Fibroblast of the conjunctiva (primary cell): ENCODE measurements at regions not wholly inside any gene's neighbourhood (a gene's known extent, or its start where the extent isn't known, plus 50 kb on each side); places are given as distances from the start of the nearest gene placed in this dataset.
"Not testable (repeated sequence)": the region's sequence is repeated elsewhere in the genome, so short reads cannot be mapped to it uniquely, and the experiment has no call there.

Source experiments
- DNase-seq: peaks from one replicate; pipeline ENCODE4 v3.0.0-alpha.2; 2010; ENCODE audit warnings: low read depth

DNA sequence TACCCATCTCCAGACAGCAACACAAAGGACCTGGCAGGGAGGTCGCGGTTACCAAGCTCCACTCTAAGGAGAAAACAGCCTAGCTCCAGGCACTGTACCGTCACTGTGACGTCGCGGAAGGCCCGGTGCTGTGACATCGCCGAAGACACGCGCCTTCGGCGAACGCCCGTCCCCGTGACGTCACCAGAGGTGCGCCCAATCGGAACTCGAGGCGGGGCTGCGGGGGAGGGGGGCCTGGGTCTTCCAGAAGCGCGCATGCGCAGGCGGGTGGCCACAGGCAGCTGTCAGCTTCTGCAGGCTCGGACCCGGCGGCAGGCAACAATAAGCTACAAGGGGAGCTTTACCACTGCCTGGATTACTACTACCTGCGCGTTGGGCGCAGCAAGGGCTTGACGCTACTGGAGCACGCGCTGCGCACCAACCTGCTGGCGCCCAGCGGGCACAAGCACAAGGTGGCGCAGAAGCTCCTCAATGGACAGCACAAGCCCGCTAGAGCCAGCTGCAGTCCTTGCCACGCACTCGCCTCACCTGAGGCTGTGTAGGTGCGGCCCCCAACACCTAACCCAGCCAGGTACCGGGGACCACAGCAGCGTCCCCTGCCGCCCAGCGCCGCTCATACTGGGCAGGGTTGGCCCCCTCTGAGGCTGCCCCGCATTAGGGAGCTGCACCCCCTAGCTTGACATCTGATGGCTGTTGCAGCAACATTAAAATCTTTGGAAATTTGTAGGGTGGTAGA lies 208.4 kb downstream of the TPST1 start:
- DNase-seq = peak; percentile 55

DNA sequence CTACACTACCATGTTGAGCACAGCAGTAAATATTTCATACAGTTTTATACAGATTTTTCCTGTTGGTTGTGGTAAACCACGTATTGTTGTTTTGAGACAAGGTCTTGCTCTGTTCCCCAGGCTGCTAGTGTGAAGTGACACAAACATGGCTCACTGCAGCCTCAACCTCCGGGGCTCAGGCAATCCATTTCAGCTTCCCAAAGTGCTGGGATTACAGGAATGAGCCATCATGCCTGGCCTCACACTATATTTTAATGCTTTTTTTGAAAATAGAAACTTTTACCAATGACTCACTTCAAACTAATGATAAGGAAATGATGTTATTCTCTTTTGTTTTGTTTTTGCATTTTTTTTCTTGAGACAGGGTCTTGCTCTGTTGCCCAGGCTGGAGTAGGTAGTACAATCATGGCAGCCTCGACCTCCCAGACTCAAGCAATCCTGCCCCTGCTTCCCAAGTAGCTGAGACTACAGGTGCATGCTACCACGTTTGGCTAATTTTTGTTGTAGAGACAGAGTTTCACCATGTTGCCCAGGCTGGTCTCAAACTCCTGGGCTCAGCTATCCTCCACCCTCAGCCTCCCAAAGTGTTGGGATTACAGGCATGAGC lies 210.6 kb downstream of the TPST1 start:
- DNase-seq = no peak

DNA sequence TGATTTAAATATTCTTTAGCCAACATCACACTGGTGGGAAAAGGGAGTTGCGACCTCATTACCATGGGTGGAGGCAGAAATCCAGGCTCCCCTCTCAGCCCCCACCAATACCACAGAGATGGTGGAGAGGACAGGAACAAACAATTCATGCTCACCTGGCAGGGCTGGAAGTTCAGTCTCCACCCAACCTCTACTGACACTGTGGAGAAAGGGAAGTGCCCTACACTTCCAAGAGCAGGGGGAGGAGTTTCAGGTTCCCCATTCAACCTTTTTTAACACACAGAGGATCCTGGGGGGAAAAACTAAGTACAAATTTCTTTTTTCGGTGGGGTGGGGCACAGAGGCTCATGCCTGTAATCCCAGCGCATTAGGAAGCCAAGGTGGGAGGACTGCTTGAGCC lies 210.1 kb upstream of the KCTD7 start:
- no peak for DNase-seq

DNA sequence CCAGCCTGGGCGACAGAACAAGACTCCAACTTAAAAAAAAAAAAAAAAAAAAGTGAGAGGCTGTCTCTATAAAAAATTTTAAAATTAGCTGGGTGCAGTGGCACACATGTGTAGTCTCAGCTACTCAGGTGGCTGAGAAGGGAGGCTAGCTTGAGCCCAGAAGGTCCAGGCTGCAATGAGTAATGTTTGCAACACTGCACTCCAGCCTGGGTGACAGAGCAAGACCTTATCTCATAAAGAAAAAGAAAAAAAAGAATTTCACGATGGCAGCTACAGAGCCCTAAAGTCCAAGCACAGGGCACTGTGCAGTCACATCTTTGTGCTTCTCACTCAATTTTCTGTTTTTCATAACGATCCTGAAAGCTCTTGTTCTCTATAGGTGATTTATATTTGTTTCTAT lies 209.5 kb upstream of the KCTD7 start:
- DNase-seq = no peak

DNA sequence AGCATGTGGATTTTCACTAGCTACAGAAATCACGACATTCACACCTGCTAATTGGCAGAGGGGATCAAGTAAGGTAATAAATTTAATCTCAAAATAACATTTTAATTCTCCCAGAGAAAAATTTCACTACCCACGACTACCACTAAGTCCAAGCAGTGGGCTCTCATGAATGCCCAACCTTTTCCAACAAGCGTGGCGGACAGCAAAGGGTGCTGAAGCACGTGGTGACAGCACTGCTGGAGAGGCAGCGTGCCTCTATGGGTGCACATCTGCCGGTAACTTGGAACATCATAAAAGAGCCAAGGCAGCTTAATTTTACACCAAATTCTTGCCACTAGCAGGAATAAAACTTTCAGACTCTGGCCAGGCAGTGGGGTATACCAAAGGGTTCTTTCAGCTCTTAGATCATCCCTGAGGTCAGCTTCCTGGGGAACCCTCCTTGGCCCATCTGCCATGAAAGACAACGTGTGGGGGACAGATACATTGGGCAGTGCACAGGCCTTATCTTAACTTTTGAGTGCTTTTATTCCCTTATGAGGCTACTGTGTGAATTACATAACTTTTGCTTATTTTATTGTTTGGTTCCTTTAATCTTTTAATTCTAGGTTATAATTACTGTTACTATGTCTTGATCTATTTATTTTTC lies 206.7 kb upstream of the KCTD7 start:
- DNase-seq = no peak

DNA sequence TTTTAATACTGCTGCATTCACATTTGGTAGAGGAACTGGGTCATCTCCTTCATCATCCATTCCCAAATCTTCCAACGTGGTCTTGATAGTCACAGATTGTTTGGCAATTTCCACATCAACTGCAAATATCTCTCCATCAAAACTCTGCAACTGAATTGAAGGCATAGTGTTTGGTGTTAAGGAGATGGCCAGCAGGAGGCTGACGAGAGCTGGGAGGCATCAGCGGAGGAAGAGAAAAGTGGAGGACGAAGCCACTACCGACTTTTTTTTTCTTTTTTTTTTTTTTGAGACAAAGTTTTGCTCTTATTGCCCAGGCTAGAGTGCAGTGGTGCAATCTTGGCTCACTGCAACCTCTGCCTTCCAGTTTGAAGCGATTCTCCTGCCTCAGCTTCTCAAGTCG lies 205.0 kb upstream of the KCTD7 start:
- DNase-seq = no peak

DNA sequence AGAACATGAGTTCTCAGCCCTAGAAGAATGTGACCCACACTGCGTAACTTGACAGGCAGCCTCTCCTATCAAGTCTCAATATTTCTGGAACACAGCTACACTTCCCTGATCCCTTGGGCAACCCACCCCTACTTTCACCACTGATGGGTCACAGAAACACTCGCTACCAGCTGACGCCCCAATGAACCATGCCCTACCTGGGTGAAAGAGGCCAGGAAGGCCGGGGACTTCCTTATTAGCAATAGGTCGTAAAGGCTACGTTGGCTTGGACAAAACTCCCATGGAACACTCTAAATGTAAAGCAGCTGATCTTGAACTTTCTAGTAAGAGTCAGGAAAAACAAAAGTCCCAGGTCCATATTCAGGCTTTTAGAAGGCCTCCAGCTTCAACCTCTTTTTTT lies 202.3 kb upstream of the KCTD7 start:
- DNase-seq = no peak

DNA sequence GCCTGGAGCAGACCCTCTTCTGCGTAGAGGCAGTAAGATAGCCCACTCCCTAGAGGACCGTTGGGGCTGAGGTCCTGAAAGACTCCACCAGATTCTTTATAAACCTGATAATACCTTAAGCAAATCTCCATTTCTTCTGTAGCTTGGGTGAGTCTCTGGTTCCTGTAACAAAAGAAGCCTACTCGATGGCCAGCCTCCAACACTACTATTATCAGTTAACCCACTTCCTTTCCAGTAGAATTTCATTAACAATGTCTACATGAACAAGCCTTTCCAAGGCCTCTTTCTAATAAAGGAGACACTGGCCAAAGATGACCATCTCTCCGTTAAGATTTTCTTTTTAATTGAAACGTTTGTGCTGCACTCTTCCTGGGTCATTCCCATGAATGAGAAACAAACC lies 201.7 kb upstream of the KCTD7 start:
- no peak for DNase-seq

DNA sequence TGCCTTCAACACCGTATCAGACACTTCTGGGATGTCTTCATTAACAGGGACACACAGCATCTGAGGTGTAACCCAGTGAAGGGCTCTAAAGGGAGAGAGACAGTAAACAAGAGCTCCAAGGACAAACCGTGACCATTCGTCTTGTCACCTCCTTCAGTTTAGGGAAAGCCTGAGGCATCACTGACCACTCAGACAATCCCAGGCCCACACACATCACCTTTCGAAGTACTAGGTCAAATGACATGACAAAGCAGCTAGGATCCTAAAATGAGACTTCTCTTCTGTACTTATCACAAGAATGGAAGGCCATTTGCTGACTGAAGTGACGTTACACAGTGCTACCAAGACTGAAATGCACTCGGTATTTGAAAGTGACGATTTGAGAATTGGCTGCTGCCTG lies 200.7 kb upstream of the KCTD7 start:
- DNase-seq = no peak

DNA sequence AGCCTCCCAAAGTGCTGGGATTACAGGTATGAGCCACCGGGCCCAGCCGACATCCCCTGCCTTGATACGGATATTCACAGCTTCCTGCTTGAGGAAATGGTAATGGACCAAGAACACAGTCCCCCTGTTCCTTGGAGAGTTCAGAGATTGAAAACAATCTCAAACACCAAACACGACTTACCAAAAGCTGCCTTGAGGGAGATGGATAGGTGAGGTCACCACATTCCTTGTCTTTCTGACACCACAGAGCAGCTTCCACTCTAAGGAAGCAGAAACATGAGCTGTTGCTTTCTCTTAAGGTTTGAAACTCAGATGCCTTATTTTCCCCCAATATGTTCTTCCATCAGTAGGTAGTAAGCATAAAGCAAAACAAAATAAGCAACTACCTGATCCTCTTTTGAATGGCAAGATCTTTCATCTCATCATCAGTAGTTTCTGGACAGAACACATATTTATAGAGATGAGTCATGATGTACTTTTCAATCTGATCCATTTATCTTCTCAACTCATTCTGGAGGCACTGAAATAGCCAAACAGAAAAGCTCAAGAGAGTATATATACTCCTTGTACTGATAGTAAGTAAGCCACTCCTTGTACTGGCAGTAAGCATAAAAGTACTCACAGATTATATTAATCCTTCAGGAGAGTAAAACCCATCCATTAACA lies 199.1 kb upstream of the KCTD7 start:
- no peak for DNase-seq

DNA sequence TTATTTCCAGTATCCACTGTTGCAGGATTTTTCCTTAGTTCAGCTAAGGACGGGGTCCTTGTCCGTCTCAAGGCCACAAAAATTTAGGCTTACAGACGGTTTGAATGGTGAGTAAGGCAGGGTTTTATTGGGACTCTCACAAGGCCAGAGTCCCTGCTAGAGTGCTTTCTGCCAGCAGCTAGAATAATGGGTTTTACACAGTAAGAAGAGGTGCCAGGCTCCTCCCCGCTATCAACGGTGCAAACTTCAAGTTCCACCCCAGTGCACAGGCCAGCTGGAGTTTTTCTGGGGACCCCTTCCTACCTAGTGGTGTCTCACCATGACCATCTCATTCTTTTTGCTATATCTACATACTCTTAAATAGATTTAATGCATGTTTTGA lies 198.5 kb upstream of the KCTD7 start:
- no peak for DNase-seq

DNA sequence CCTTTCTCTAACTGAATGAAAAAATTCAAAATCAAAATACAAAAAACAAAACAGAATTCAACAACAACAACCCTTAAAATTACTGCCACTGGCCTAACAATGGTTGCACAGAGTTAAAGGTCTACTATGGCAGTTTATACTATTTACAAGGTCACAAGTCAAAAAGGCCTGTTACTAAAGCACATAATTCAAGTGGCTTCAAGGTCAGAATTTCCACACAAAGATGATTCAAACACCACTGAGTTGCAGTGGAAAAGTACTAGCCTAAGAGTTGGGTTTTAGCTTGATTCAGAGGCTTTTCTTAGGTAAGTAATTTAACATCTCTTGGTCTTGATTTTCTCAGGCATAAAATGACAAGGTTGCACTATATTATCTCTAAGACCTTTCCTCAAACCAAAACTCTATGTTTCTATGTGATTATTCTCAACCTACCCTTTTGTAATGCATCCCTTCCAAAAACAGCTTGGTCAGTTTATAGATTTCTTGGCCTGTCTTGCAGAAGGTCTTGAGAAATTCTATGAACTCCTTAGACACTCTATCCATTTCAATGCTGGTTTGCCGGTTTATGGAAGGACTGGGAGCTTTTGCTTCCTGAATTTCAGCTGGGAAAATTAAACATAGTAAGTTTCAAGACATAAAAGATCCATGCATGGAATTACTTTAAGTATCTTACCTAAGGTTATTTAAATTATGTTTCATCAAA lies 189.8 kb upstream of the KCTD7 start:
- DNase-seq = not testable (repeated sequence)

DNA sequence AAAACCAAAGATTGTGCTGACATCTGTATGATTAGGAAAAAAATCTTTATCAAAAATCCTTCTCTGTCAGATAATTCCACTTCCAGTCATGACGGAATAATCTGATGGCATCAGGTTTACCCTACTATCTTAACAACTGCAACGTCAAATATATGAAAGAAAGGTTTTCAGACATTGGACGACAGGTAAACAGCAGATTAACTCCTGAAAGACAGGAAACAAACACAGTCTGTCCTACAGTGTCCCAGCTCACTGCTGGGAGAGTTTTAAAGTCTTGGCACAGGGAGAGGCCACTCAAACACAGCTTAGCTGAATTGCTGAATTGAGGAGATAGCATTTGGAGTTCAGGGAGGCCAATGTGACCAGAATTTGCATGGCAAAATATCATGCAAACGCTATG lies 186.3 kb upstream of the KCTD7 start:
- DNase-seq = no peak

DNA sequence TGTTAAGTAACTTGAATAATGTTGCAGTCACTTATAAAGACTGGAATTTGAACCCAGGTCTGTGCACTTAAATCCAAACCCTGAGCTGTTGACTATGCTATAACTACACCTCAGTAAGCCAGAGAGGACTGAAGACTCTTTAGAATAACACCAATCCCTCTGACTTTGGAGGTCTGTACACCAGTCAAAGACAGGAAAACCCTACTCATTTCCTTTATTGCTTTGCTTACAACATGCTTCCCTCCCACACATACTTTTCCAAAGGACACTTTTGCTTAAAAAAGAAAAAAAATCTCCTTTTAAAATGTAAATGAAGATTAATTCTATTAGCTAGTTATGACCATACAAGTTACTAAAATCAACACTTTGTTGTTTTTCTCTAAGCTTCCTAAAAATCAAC lies 184.7 kb upstream of the KCTD7 start:
- DNase-seq = no peak

DNA sequence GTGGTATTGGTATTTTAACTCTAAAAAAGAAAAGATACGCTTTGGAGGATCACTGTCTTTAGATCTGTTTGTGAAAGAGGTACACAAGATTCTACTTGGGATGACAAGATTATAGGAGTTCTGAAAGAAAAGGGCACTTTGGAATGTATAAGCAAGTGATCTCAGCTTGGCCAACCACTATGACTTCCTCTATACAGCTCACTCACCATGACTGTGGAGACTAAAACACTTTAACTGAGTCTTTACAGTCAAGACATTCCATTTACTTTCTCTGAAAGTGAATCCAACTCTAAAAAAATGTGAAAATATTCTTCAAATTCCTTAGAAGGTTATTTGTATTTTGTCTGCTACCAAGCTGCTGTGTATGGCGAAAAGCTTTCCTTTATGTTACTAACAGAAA lies 181.7 kb upstream of the KCTD7 start:
- DNase-seq = not testable (repeated sequence)

DNA sequence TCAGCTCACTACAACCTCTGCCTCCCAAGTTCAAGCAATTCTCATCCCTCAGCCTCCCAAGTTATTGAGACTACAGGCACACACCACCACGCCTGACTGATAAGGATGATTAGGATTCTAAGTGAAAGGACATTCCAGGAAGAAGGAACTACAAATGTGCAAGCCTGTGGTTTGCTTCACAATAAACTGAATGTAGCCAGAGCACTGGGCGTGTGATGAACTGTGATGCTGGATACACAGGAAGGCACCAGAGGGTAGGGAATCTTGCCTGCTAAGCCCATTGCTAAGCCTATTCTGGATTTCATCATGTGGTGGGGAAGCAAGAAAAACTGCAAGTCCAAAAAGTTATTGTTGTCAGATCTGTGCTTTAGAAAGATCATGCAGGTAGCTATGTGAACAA lies 177.9 kb upstream of the KCTD7 start:
- not testable (repeated sequence) for DNase-seq

DNA sequence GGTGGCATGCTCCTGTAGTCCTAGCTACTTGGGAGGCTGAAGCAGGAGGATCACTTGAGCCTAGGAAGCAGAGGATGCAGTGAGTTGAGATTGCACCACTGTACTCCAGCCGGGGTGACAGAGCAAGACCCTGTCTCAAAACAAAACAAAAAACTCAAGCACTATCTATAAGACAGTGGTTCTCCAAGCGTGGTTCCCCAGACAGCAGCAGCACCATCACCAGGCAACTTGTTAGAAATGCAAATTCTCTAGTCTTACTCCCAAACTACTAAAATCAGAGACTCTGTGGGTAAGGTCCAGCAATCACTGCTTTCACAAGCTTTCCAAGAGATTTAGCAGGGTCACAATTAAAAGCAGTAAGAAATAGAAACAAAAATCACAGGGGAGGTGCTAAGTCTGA lies 177.0 kb upstream of the KCTD7 start:
- not testable (repeated sequence) for DNase-seq

DNA sequence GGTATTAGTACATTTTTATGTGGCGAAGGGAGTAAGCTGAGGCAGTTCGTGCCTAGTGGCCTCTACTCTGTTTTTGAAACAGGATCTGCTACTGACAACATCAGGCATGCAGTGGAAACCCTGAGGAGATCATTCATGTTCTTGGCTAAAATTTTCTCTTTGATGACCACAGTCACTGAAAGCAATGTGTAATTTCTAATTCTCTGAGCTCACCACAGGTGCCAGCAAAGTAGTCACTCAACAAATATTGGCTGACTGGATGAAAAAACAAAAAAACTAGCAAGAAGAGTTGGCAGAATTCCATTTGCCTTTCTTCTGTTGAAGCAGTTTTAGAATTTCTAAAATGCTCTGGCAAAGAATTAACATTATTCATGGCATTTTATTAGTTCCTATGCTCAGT lies 176.5 kb upstream of the KCTD7 start:
- DNase-seq = no peak

DNA sequence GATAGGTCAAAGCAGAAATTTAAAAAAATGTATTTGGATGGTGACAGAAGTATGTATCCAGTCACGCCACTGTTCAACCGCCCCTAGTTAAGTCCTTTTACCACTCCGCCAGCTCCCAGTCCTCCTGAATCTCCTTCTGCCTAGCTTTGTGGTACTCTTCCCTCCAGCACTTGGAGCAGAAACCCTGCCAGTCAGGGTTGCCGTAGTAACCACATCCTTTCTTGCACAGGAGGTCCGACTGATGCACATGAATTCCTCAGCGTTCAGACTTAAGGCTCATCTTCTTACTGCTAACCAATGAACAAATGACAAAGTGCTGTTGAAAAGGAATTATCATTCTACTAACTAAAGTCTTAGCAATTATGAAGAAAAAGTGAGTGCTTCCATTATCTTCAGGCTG lies 175.3 kb upstream of the KCTD7 start:
- no peak for DNase-seq

DNA sequence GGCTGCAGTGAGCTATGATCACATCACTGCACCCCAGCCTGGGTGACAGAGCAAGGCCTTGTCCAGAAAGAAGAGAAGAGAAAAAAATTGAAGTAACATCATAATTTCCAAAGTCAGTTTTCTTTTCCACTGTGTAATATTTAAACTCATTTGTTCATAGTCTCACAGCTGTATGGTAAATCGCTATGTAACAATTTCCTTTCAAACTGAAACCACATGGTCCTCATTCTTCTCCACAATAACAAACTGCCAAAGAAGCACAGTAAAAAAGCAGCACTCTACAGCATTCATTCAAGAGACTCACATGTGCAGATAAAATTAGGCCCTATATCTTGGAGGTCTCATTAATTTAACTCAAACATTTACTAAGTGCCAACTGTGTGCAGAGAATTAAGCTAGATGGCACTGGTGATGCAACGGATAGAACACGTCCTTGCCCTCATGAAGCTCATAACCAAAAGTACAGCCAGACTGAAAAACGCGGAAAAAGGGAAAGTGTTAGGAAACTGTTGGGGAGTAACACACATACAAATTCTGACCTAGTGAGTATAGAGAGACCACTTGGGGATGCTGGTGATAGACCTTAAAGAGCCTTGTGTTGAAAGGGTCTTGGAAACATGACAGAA lies 174.0 kb upstream of the KCTD7 start:
- no peak for DNase-seq

DNA sequence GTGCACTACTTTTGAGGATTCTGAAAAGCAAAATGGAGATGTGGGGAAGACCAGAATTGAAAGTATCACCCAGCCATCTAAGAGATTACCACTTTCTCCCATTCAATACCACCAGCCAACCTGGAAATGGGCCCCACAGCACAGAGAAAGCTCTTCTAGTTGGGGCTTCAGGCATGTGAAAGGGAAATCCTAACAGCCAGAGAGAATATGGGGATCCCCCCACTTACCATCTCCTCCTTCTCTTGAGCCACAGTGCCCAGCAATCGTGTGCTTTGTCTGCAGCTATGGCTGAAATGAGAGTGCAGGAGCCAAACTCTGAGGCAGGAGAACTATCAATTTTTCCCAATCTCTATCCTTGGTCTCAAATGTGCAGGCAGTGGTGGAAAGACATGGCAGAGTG lies 173.2 kb upstream of the KCTD7 start:
- not testable (repeated sequence) for DNase-seq

DNA sequence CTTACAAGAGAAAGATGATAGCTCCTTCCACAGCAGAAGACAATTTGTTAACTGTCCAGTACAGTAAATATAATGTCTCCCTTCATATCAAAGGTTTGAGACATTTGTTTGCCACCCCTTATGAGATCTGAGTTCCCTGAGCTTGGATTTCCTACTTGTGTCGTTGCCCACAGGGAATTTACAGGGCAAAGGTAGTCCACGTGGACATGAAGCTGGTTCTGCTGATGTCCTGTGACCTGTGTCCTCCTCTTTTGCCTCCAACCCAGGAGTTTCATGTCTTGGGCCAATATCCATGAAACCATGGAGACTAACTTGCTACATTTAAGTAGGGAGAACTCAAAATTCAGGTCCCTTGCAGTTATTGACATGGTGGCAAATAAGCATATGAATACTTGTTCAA lies 172.2 kb upstream of the KCTD7 start:
- DNase-seq = not testable (repeated sequence)
